Germinal center (tissue), 1 donor: ENCODE measurements at regions not wholly inside any gene's neighbourhood (a gene's known extent, or its start where the extent isn't known, plus 50 kb on each side); places are given as distances from the start of the nearest gene placed in this dataset.

Source experiments
- DNase-seq: peaks from one replicate; pipeline ENCODE4 v3.0.0; 2012; ENCODE audit warnings: mixed read lengths, low spot score

- no peak for DNase-seq
Observed at GRCh38 chr13:22655106-22655852, 525.5 kb upstream of the SGCG start.

- DNase-seq = no peak
Observed at GRCh38 chr13:22662771-22663170, 518.0 kb upstream of the SGCG start.

GRCh38 chr13:22665506-22665905, 515.3 kb upstream of the SGCG start:
- DNase-seq = no peak

- no peak for DNase-seq
Observed at GRCh38 chr13:22690756-22691155, 490.0 kb upstream of the SGCG start.

GRCh38 chr13:22693691-22694090, 487.1 kb upstream of the SGCG start:
- DNase-seq = no peak

GRCh38 chr13:22696433-22696832, 484.3 kb upstream of the SGCG start:
- no peak for DNase-seq

GRCh38 chr13:22698467-22698866, 482.3 kb upstream of the SGCG start:
- DNase-seq = no peak

- no peak for DNase-seq
Observed at GRCh38 chr13:22700246-22700887, 480.4 kb upstream of the SGCG start.

- DNase-seq = no peak
Observed at GRCh38 chr13:22703601-22704209, 477.1 kb upstream of the SGCG start.

- DNase-seq = no peak
Observed at GRCh38 chr13:22707946-22708345, 472.8 kb upstream of the SGCG start.

GRCh38 chr13:22717036-22717435, 463.7 kb upstream of the SGCG start:
- DNase-seq = no peak

GRCh38 chr13:22726726-22727125, 454.1 kb upstream of the SGCG start:
- DNase-seq = no peak

- no peak for DNase-seq
Observed at GRCh38 chr13:22735011-22735995, 445.5 kb upstream of the SGCG start.

- DNase-seq = no peak
Observed at GRCh38 chr13:22736084-22736767, 444.6 kb upstream of the SGCG start.

GRCh38 chr13:22736768-22737092, 444.0 kb upstream of the SGCG start:
- DNase-seq = no peak

- no peak for DNase-seq
Observed at GRCh38 chr13:22738357-22738756, 442.4 kb upstream of the SGCG start.

- no peak for DNase-seq
Observed at GRCh38 chr13:22740264-22740663, 440.5 kb upstream of the SGCG start.

GRCh38 chr13:22744688-22745452, 435.9 kb upstream of the SGCG start:
- DNase-seq = no peak

GRCh38 chr13:22748866-22749577, 431.8 kb upstream of the SGCG start:
- DNase-seq = no peak

GRCh38 chr13:22749626-22750025, 431.2 kb upstream of the SGCG start:
- no peak for DNase-seq
